A673 (cell line): ENCODE measurements at regions not wholly inside any gene's neighbourhood (a gene's known extent, or its start where the extent isn't known, plus 50 kb on each side); places are given as distances from the start of the nearest gene placed in this dataset.

ENCODE experiments used
- CTCF ChIP-seq: fragments of 300-800, 200-600 bp; sonication (generic); conservative IDR thresholded peaks from 2 replicates; pipeline ENCODE4 v1.5.1; 2017; ENCODE audit warnings: low read depth, mild to moderate bottlenecking, antibody characterized with exemption, low read length, moderate library complexity, mixed read lengths
- EZH2 ChIP-seq: fragments of 200-600 bp; sonication (generic); IDR thresholded peaks from 2 replicates; pipeline ENCODE4 v1.6.1; 2017; ENCODE audit warnings: borderline replicate concordance, low read depth, mild to moderate bottlenecking, mixed read lengths, antibody characterized with exemption, low read length; ENCODE audit not compliant: poor library complexity, severe bottlenecking

- TF ChIP-seq CTCF (no peak), EZH2 (no peak)
These were observed 291.3 kb upstream of the IRX1 start for GRCh38 chr5:3304346-3304745.
